GM19351 (cell line): ENCODE measurements at regions not wholly inside any gene's neighbourhood (a gene's known extent, or its start where the extent isn't known, plus 50 kb on each side); places are given as distances from the start of the nearest gene placed in this dataset.
"Not testable (repeated sequence)": the region's sequence is repeated elsewhere in the genome, so short reads cannot be mapped to it uniquely, and the experiment has no call there.

Experiments
- ATAC-seq: cut with Tn5 transposase; IDR thresholded peaks from one replicate; pipeline ENCODE4 v1.9.1; 2021; ENCODE audit warnings: mild to moderate bottlenecking, moderate library complexity; ENCODE audit not compliant: unreplicated experiment

GRCh38 chr4:59455751-59456150 lies 1744.4 kb upstream of the ADGRL3 start:
- no peak for ATAC-seq

- ATAC-seq, result no peak
Measured at GRCh38 chr4:59457576-59457975, 1742.5 kb upstream of the ADGRL3 start.

- ATAC-seq, result no peak
Measured at GRCh38 chr4:59484944-59485343, 1715.2 kb upstream of the ADGRL3 start.

- no peak for ATAC-seq
Measured at GRCh38 chr4:59500103-59500502, 1700.0 kb upstream of the ADGRL3 start.

- ATAC-seq, result no peak
Measured at GRCh38 chr4:59503731-59504130, 1696.4 kb upstream of the ADGRL3 start.

GRCh38 chr4:59511809-59512208 lies 1688.3 kb upstream of the ADGRL3 start:
- ATAC-seq, result not testable (repeated sequence)

GRCh38 chr4:59517007-59517406 lies 1683.1 kb upstream of the ADGRL3 start:
- ATAC-seq, result no peak

- ATAC-seq, result no peak
Measured at GRCh38 chr4:59518005-59518823, 1681.9 kb upstream of the ADGRL3 start.

- no peak for ATAC-seq
Measured at GRCh38 chr4:59525885-59526284, 1674.2 kb upstream of the ADGRL3 start.

GRCh38 chr4:59535541-59535940 lies 1664.6 kb upstream of the ADGRL3 start:
- no peak for ATAC-seq

GRCh38 chr4:59536428-59536827 lies 1663.7 kb upstream of the ADGRL3 start:
- ATAC-seq, result no peak

GRCh38 chr4:59537246-59537886 lies 1662.8 kb upstream of the ADGRL3 start:
- ATAC-seq, result no peak

GRCh38 chr4:59539401-59539800 lies 1660.7 kb upstream of the ADGRL3 start:
- ATAC-seq, result no peak

- ATAC-seq, result no peak
Measured at GRCh38 chr4:59540311-59540710, 1659.8 kb upstream of the ADGRL3 start.

- ATAC-seq, result peak; percentile 84
Measured at GRCh38 chr4:59553063-59553720, 1646.9 kb upstream of the ADGRL3 start.

GRCh38 chr4:59553721-59554091 lies 1646.4 kb upstream of the ADGRL3 start:
- no peak for ATAC-seq

- not testable (repeated sequence) for ATAC-seq
Measured at GRCh38 chr4:59556191-59556590, 1643.9 kb upstream of the ADGRL3 start.

- ATAC-seq, result not testable (repeated sequence)
Measured at GRCh38 chr4:59560141-59560648, 1639.9 kb upstream of the ADGRL3 start.

- ATAC-seq, result no peak
Measured at GRCh38 chr4:59565836-59566235, 1634.3 kb upstream of the ADGRL3 start.

GRCh38 chr4:59570860-59571476 lies 1629.2 kb upstream of the ADGRL3 start:
- ATAC-seq, result peak; percentile 93

GRCh38 chr4:59571805-59572430 lies 1628.2 kb upstream of the ADGRL3 start:
- no peak for ATAC-seq
